ENCODE measurements at regions not wholly inside any gene's neighbourhood (a gene's known extent, or its start where the extent isn't known, plus 50 kb on each side); places are given as distances from the start of the nearest gene placed in this dataset.

- TF ChIP-seq CTCF (IDR thresholded peaks at IDR 0.05) (no peak), POLR2AphosphoS5 (IDR thresholded peaks at IDR 0.05) (no peak)
Observed at GRCh38 chr2:153228904-153229303, 249.7 kb downstream of the RPRM start.
